Mesenchymal stem cell (in vitro differentiated cells and primary cell): ENCODE measurements at regions not wholly inside any gene's neighbourhood (a gene's known extent, or its start where the extent isn't known, plus 50 kb on each side); places are given as distances from the start of the nearest gene placed in this dataset.
A peak's percentile ranks its signal among the peaks of the same experiment; 100 is the strongest.

Source experiments
- DNase-seq: peaks from one replicate; pipeline ENCODE4 v3.0.0-alpha.2; 2013
- H2AFZ ChIP-seq: one replicate; pipeline ENCODE4 v1.6.1; 2013; ENCODE audit warnings: low read depth, mild to moderate bottlenecking, control low read depth, inconsistent platforms, low read length, moderate library complexity
- H2AK5ac ChIP-seq: 2 replicates; pipeline ENCODE4 v1.6.1; 2013; ENCODE audit warnings: low read length, moderate library complexity, mild to moderate bottlenecking, inconsistent platforms; ENCODE audit not compliant: severe bottlenecking
- H2BK120ac ChIP-seq: one replicate; pipeline ENCODE4 v1.6.1; 2013; ENCODE audit warnings: low read depth, mild to moderate bottlenecking, inconsistent platforms, low read length, moderate library complexity
- H2BK12ac ChIP-seq, 2 experiments: one replicate each; pipeline ENCODE4 v1.6.1; 2013; ENCODE audit warnings: inconsistent platforms in 2 of 2, low read length in 2 of 2, mild to moderate bottlenecking in 2 of 2, moderate library complexity in 2 of 2, control low read depth in 1 of 2
- H2BK15ac ChIP-seq: one replicate; pipeline ENCODE4 v1.6.1; 2013; ENCODE audit warnings: mild to moderate bottlenecking, low read depth, inconsistent platforms; ENCODE audit not compliant: poor library complexity, severe bottlenecking
- H2BK5ac ChIP-seq: 2 replicates; pipeline ENCODE4 v1.6.1; 2013; ENCODE audit warnings: low read depth, mild to moderate bottlenecking, low read length, control low read depth, inconsistent platforms; ENCODE audit not compliant: poor library complexity, severe bottlenecking
- H3K14ac ChIP-seq, 2 experiments: one replicate each; pipeline ENCODE4 v1.6.1; 2013; ENCODE audit warnings: inconsistent platforms in 2 of 2, low read length in 2 of 2, control low read depth in 1 of 2, mild to moderate bottlenecking in 1 of 2, moderate library complexity in 1 of 2
- H3K18ac ChIP-seq, 2 experiments: one replicate each; pipeline ENCODE4 v1.6.1; 2013; ENCODE audit warnings: inconsistent platforms in 2 of 2, low read length in 2 of 2, control low read depth in 1 of 2, low read depth in 1 of 2, mild to moderate bottlenecking in 1 of 2
- H3K23ac ChIP-seq, 2 experiments: one replicate each; pipeline ENCODE4 v1.6.1; 2013; ENCODE audit warnings: inconsistent platforms in 2 of 2, low read length in 2 of 2, mild to moderate bottlenecking in 2 of 2, moderate library complexity in 2 of 2, control low read depth in 1 of 2
- H3K27ac ChIP-seq: 2 replicates; pipeline ENCODE4 v1.5.1; 2013; ENCODE audit warnings: mild to moderate bottlenecking, moderate library complexity, low read length, control low read depth, inconsistent platforms; ENCODE audit not compliant: poor library complexity, severe bottlenecking
- H3K27me3 ChIP-seq, 2 experiments: 2 replicates each; pipeline versions ENCODE4 v1.6.1 to v1.7.0; 2013; ENCODE audit warnings: low read length in 2 of 2, mild to moderate bottlenecking in 2 of 2, moderate library complexity in 2 of 2, control low read depth in 1 of 2, inconsistent platforms in 1 of 2; ENCODE audit not compliant: control insufficient read depth in 1 of 2, insufficient read depth in 1 of 2
- H3K36me3 ChIP-seq, 2 experiments: 2 replicates each; pipeline versions ENCODE4 v1.6.1 to v1.7.0; 2013; ENCODE audit warnings: low read length in 2 of 2, control low read depth in 1 of 2, inconsistent platforms in 1 of 2, low read depth in 1 of 2, mild to moderate bottlenecking in 1 of 2; ENCODE audit not compliant: insufficient read depth in 2 of 2, control insufficient read depth in 1 of 2
- H3K4ac ChIP-seq, 2 experiments: one replicate each; pipeline ENCODE4 v1.6.1; 2013; ENCODE audit warnings: inconsistent platforms in 2 of 2, low read length in 2 of 2, mild to moderate bottlenecking in 2 of 2, moderate library complexity in 2 of 2, control low read depth in 1 of 2, low read depth in 1 of 2
- H3K4me1 ChIP-seq: 2 replicates; pipeline ENCODE4 v1.6.1; 2013; ENCODE audit warnings: low read depth, low read length, control low read depth; ENCODE audit not compliant: control insufficient read depth, insufficient read depth
- H3K4me2 ChIP-seq: 2 replicates; pipeline ENCODE4 v1.6.1; 2013; ENCODE audit warnings: low read length, mild to moderate bottlenecking, inconsistent platforms; ENCODE audit not compliant: poor library complexity, severe bottlenecking
- H3K4me3 ChIP-seq, 2 experiments: 2 replicates each; pipeline versions ENCODE4 v1.5.1 to v1.7.0; 2013; ENCODE audit warnings: low read length in 2 of 2, mild to moderate bottlenecking in 2 of 2, control low read depth in 1 of 2, low read depth in 1 of 2; ENCODE audit not compliant: insufficient read depth in 1 of 2
- H3K79me1 ChIP-seq: replicated peaks from 2 replicates; pipeline ENCODE4 v1.6.1; 2013; ENCODE audit warnings: mild to moderate bottlenecking, control low read depth, low read length, inconsistent platforms; ENCODE audit not compliant: poor library complexity, severe bottlenecking
- H3K9ac ChIP-seq: 2 replicates; pipeline ENCODE4 v1.7.0; 2013; ENCODE audit warnings: mild to moderate bottlenecking, low read length, moderate library complexity
- H3K9me3 ChIP-seq: 2 replicates; pipeline ENCODE4 v1.7.0; 2013; ENCODE audit warnings: mild to moderate bottlenecking, low read length; ENCODE audit not compliant: control insufficient read depth
- H4K8ac ChIP-seq: one replicate; pipeline ENCODE4 v1.6.1; 2013; ENCODE audit warnings: inconsistent platforms, mild to moderate bottlenecking, low read length, moderate library complexity
- H4K91ac ChIP-seq: one replicate; pipeline ENCODE4 v1.6.1; 2013; ENCODE audit warnings: mild to moderate bottlenecking, low read length, inconsistent platforms
- WGBS: methylation state at CpG from one replicate; pipeline ENCODE4 v1.1.7; 2013; ENCODE audit warnings: mixed read lengths; 5-methylcytosine and 5-hydroxymethylcytosine counted together

- Histone ChIP-seq H2AK5ac (no peak overlapping the region), H3K4ac (no peak overlapping the region), H3K18ac (no peak overlapping the region), H3K4me1 (no peaks in the 10 kb centered on the region), H4K91ac (no peak overlapping the region), H3K27ac (no peak overlapping the region), H3K14ac (no peak overlapping the region), H3K9me3 (peaks cover 4% of the 10 kb centered on the region), H3K23ac (no peak overlapping the region), H3K79me1 (no peaks in the 10 kb centered on the region), H3K4me3 (no peak overlapping the region), H2BK15ac (no peak overlapping the region), H3K4me2 (no peak overlapping the region), H4K8ac (no peak overlapping the region), H3K9ac (no peak overlapping the region), H3K36me3 (no peaks in the 10 kb centered on the region), H3K27me3 (peaks cover 0 to 2% of the 10 kb centered on the region in 2 experiments), H2BK12ac (no peak overlapping the region), H2BK5ac (no peak overlapping the region), H2BK120ac (no peak overlapping the region), H2AFZ (no peak overlapping the region)
- no peak for DNase-seq
- WGBS, result 96% methylated on average over 5 of the region's 5 CpGs
Observed at GRCh38 chr2:100745604-100746003, 74.3 kb upstream of the NPAS2 start.

- Histone ChIP-seq H4K91ac (no peak overlapping the region), H3K4me3 (no peak overlapping the region), H3K4me1 (no peaks in the 10 kb centered on the region), H3K79me1 (no peaks in the 10 kb centered on the region), H3K36me3 (no peaks in the 10 kb centered on the region), H3K4ac (no peak overlapping the region), H4K8ac (no peak overlapping the region), H3K18ac (peak overlapping the region in 1 of 2 experiments; percentile 69), H3K9ac (no peak overlapping the region), H2BK120ac (no peak overlapping the region), H2BK15ac (no peak overlapping the region), H2AFZ (no peak overlapping the region), H2BK12ac (peak overlapping the region in 1 of 2 experiments; percentile 48), H3K4me2 (no peak overlapping the region), H2BK5ac (no peak overlapping the region), H2AK5ac (no peak overlapping the region), H3K9me3 (peaks cover 4% of the 10 kb centered on the region), H3K23ac (peak overlapping the region in 1 of 2 experiments; percentile 66), H3K27ac (no peak overlapping the region), H3K27me3 (peaks cover 0 to 5% of the 10 kb centered on the region in 2 experiments), H3K14ac (no peak overlapping the region)
- WGBS, result 50% methylated on average over 1 of the region's 2 CpGs
- peak; percentile 40 for DNase-seq
Observed at GRCh38 chr2:100747551-100747950, 72.4 kb upstream of the NPAS2 start.

- H3K27me3 ChIP-seq, result peaks cover 0 to 5% of the 10 kb centered on the region in 2 experiments
- H3K4ac ChIP-seq, result no peak overlapping the region
- peak overlapping the region; percentile 17 to 28 for H2BK12ac ChIP-seq
- H3K36me3 ChIP-seq, result no peaks in the 10 kb centered on the region
- no peak overlapping the region for H3K4me3 ChIP-seq
- H3K79me1 ChIP-seq, result no peaks in the 10 kb centered on the region
- no peak overlapping the region for H3K4me2 ChIP-seq
- no peaks in the 10 kb centered on the region for H3K4me1 ChIP-seq
- no peak overlapping the region for H2BK120ac ChIP-seq
- no peak overlapping the region for H3K9ac ChIP-seq
- H3K14ac ChIP-seq, result no peak overlapping the region
- WGBS, result 100% methylated on average over 1 of the region's 5 CpGs
- no peak overlapping the region for H4K91ac ChIP-seq
- H3K9me3 ChIP-seq, result peaks cover 4% of the 10 kb centered on the region
- H2AK5ac ChIP-seq, result no peak overlapping the region
- H2AFZ ChIP-seq, result no peak overlapping the region
- DNase-seq, result no peak
- H3K27ac ChIP-seq, result no peak overlapping the region
- no peak overlapping the region for H2BK5ac ChIP-seq
- H3K18ac ChIP-seq, result peak overlapping the region in 1 of 2 experiments; percentile 21
- no peak overlapping the region for H3K23ac ChIP-seq
- no peak overlapping the region for H2BK15ac ChIP-seq
- H4K8ac ChIP-seq, result no peak overlapping the region
Observed at GRCh38 chr2:100747996-100748615, 71.8 kb upstream of the NPAS2 start.

- Histone ChIP-seq H3K4me1 (no peaks in the 10 kb centered on the region), H3K79me1 (no peaks in the 10 kb centered on the region), H2AFZ (no peak overlapping the region), H3K27me3 (peaks cover 0 to 5% of the 10 kb centered on the region in 2 experiments), H3K18ac (no peak overlapping the region), H3K9me3 (peaks cover 4% of the 10 kb centered on the region), H3K27ac (no peak overlapping the region), H3K14ac (no peak overlapping the region), H4K91ac (no peak overlapping the region), H3K23ac (no peak overlapping the region), H2AK5ac (no peak overlapping the region), H3K4ac (no peak overlapping the region), H2BK120ac (no peak overlapping the region), H2BK12ac (peak overlapping the region in 1 of 2 experiments; percentile 28), H2BK15ac (no peak overlapping the region), H3K9ac (no peak overlapping the region), H3K4me2 (no peak overlapping the region), H3K36me3 (no peaks in the 10 kb centered on the region), H4K8ac (no peak overlapping the region), H2BK5ac (no peak overlapping the region), H3K4me3 (no peak overlapping the region)
- DNase-seq, result no peak
Observed at GRCh38 chr2:100748673-100749072, 71.3 kb upstream of the NPAS2 start.
